ENCODE measurements at regions not wholly inside any gene's neighbourhood (a gene's known extent, or its start where the extent isn't known, plus 50 kb on each side); places are given as distances from the start of the nearest gene placed in this dataset.

DNA sequence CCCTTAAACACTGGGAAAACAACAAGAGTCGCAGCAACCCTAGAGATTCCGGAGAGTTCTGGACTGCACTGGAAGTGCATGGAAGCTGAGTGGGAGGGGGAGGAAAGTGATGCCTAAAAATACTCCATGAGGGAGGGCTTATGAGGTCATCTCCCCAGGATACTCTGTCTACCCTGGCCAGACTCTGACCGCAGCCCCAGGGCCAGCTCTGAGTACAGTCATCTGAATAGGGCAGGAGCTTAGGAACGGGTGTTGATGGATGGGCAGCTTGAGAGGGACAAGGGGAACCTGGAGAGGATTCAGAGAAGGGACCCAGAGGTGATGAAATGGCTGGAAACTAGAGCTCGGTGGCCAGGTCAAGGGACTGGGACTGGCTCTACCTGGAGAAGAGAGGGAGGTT, 79.3 kb upstream of the IGFBP5 start:
- DNase-seq (ENCODE audit: low spot score) (peak; percentile 76), ATAC-seq (ENCODE audit: insufficient number of reproducible peaks, low FRiP score, low read depth) (peak; percentile 76)
- peaks cover 4 to 34% of the 10 kb centered on the region in 2 donors for H3K4me1 ChIP-seq (ENCODE audit: control insufficient read depth in 1 of 2, low read depth in 2 of 2)

DNA sequence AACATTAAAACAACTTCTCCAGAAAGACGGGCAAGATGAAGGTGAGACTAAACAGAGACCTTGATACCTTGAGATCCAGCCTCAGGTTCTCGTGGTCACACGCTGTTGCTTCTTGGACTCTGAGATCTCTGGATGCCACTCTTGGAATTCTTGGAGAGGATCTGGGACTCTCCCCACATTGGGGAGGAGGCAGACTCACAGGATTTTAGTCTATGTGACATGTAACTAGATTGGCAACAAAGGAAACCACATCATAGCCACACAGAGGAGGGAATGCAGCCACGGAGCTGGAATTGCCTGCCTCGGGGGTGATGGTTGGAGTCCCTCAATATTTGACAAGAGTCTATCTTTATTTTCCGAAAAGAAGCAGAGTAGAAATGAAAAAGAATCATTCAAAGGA, 78.8 kb upstream of the IGFBP5 start:
- H3K9me3 ChIP-seq = no peaks in the 10 kb centered on the region
- TF ChIP-seq, protein P1, sequence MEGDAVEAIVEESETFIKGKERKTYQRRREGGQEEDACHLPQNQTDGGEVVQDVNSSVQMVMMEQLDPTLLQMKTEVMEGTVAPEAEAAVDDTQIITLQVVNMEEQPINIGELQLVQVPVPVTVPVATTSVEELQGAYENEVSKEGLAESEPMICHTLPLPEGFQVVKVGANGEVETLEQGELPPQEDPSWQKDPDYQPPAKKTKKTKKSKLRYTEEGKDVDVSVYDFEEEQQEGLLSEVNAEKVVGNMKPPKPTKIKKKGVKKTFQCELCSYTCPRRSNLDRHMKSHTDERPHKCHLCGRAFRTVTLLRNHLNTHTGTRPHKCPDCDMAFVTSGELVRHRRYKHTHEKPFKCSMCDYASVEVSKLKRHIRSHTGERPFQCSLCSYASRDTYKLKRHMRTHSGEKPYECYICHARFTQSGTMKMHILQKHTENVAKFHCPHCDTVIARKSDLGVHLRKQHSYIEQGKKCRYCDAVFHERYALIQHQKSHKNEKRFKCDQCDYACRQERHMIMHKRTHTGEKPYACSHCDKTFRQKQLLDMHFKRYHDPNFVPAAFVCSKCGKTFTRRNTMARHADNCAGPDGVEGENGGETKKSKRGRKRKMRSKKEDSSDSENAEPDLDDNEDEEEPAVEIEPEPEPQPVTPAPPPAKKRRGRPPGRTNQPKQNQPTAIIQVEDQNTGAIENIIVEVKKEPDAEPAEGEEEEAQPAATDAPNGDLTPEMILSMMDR (IDR thresholded peaks at IDR 0.05) = no peak
- ATAC-seq (ENCODE audit: insufficient number of reproducible peaks, low FRiP score, low read depth) (no peak), DNase-seq (ENCODE audit: low spot score) (no peak)
- H3K27me3 ChIP-seq (replicated peaks; ENCODE audit: insufficient read depth) = no peaks in the 10 kb centered on the region
- no peaks in the 10 kb centered on the region for H3K36me3 ChIP-seq
- H3K4me3 ChIP-seq = peak overlapping the region; percentile 34
- peak overlapping the region; percentile 81 to 84 for H3K27ac ChIP-seq
- H3K4me1 ChIP-seq (ENCODE audit: control insufficient read depth in 1 of 2, low read depth in 2 of 2) = peaks cover 4 to 34% of the 10 kb centered on the region in 2 donors

More for the DNA sequence above, 79.3 kb upstream of the IGFBP5 start:
- peak overlapping the region; percentile 81 to 84 for H3K27ac ChIP-seq
- TF ChIP-seq, protein P1 (IDR thresholded peaks at IDR 0.05) = no peak
- H3K4me3 ChIP-seq = peak overlapping the region; percentile 34
- no peaks in the 10 kb centered on the region for H3K27me3 ChIP-seq (replicated peaks; ENCODE audit: insufficient read depth)
- no peaks in the 10 kb centered on the region for H3K36me3 ChIP-seq
- H3K9me3 ChIP-seq = no peaks in the 10 kb centered on the region

DNA sequence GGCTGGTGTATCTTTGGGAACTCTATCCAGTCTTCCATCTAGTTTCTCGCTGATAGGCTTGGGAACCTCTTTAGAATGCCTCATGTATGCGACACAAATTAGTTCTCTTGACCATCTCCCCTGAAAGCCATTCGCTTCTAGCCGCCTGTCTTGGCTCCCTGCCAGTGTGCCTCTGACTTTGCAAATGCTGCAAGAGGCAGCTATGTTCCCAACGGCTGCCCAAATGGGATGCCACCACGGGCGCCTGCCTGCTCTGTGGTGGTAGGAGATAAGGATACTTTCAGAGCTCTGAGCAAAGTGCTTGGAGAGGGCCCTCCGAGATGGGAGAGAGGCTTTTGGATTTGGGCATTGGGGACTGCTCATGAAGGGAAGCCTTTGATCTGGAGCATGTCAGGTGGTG, 77.7 kb upstream of the IGFBP5 start:
- Histone ChIP-seq H3K27me3 (replicated peaks; ENCODE audit: insufficient read depth) (no peaks in the 10 kb centered on the region), H3K4me1 (ENCODE audit: control insufficient read depth in 1 of 2, low read depth in 2 of 2) (peaks cover 4 to 34% of the 10 kb centered on the region in 2 donors), H3K27ac (no peak overlapping the region), H3K9me3 (no peaks in the 10 kb centered on the region), H3K36me3 (no peaks in the 10 kb centered on the region), H3K4me3 (no peak overlapping the region)
- ATAC-seq (ENCODE audit: insufficient number of reproducible peaks, low FRiP score, low read depth) (no peak), DNase-seq (ENCODE audit: low spot score) (no peak)
- TF ChIP-seq, protein P1 (IDR thresholded peaks at IDR 0.05) = no peak

DNA sequence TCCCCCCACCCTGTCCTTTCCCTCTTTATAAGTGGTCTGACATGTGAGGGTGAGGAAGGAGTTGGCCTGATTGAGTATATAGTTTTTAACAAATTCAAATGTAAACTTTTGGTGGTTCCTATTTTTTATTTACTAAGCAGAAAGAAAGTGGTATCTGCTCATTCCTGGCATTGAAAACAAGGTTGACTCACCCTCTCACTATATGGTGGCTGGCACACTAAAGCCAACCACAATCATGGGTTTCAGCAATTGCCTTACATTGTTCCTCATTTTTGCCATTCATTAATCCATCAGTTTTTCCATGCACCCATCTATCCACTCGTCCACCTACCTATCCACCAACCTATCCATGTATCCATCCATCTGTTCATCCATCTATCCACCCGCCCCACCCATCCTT, 75.4 kb upstream of the IGFBP5 start:
- H3K4me1 ChIP-seq (ENCODE audit: control insufficient read depth in 1 of 2, low read depth in 2 of 2) = peaks cover 4 to 33% of the 10 kb centered on the region in 2 donors
- H3K4me3 ChIP-seq = no peak overlapping the region
- DNase-seq (ENCODE audit: low spot score) (no peak), ATAC-seq (ENCODE audit: insufficient number of reproducible peaks, low FRiP score, low read depth) (no peak)
- no peaks in the 10 kb centered on the region for H3K36me3 ChIP-seq
- H3K9me3 ChIP-seq = no peaks in the 10 kb centered on the region
- H3K27me3 ChIP-seq (replicated peaks; ENCODE audit: insufficient read depth) = no peaks in the 10 kb centered on the region
- TF ChIP-seq, protein P1 (IDR thresholded peaks at IDR 0.05) = no peak
- H3K27ac ChIP-seq = no peak overlapping the region

DNA sequence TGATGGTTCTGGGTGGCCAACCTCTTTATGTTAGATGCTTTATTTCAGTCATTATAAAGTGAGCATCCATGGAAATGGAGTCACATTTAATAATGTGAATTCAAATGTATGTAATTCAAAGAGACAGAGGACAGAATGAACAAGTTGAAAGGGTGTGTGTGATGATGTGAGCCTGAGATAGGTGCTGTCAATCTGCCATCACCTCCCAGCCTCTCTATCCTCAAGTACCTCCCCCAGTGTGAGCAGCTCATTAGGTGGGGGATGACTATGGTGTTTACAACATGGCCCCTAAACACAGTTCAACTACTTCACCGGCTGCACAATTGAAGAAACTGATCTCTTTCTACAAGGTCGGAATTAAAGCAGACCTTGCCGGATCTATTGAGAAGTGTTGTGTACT, 74.7 kb upstream of the IGFBP5 start:
- no peak overlapping the region for H3K27ac ChIP-seq
- H3K9me3 ChIP-seq = no peaks in the 10 kb centered on the region
- H3K4me1 ChIP-seq (ENCODE audit: control insufficient read depth in 1 of 2, low read depth in 2 of 2) = peaks cover 4 to 32% of the 10 kb centered on the region in 2 donors
- TF ChIP-seq, protein P1 (IDR thresholded peaks at IDR 0.05) = no peak
- no peak for DNase-seq (ENCODE audit: low spot score)
- H3K4me3 ChIP-seq = no peak overlapping the region
- no peaks in the 10 kb centered on the region for H3K36me3 ChIP-seq
- H3K27me3 ChIP-seq (replicated peaks; ENCODE audit: insufficient read depth) = no peaks in the 10 kb centered on the region
- no peak for ATAC-seq (ENCODE audit: insufficient number of reproducible peaks, low FRiP score, low read depth)

All from thoracic aorta (tissue), 2 donors.